ENCODE measurements at regions not wholly inside any gene's neighbourhood (a gene's known extent, or its start where the extent isn't known, plus 50 kb on each side); places are given as distances from the start of the nearest gene placed in this dataset.

GRCh38 chrX:144327495-144327894 lies 443.6 kb downstream of the UBE2NL start:
- no peak overlapping the region for H2AFZ ChIP-seq
- H3K27ac ChIP-seq, result no peak overlapping the region
- H3K4me2 ChIP-seq, result no peak overlapping the region
- no peaks in the 10 kb centered on the region for H3K4me1 ChIP-seq (ENCODE audit: insufficient read depth)
- H3K9me2 ChIP-seq (replicated peaks; ENCODE audit: insufficient read depth), result no peaks in the 10 kb centered on the region
- H3K27me3 ChIP-seq, result no peaks in the 10 kb centered on the region
- H4K20me1 ChIP-seq (ENCODE audit: insufficient read depth, poor library complexity, severe bottlenecking), result no peaks in the 10 kb centered on the region
- no peak overlapping the region for H3K4me3 ChIP-seq
- no peak for TF ChIP-seq EZH2 (IDR thresholded peaks at IDR 0.05; ENCODE audit: borderline replicate concordance)
- H3K79me2 ChIP-seq, result no peaks in the 10 kb centered on the region
- DNase-seq (ENCODE audit: low spot score), result no peak
- 64% methylated on average over 4 of the region's 4 CpGs for WGBS (ENCODE audit: low lambda C conversion rate, missing lambda C conversion rate)
- H3K9me3 ChIP-seq (ENCODE audit: low read depth), result no peaks in the 10 kb centered on the region
- H3K36me3 ChIP-seq (replicated peaks; ENCODE audit: insufficient read depth, low read depth), result no peaks in the 10 kb centered on the region

GRCh38 chrX:144333429-144333828 lies 449.6 kb downstream of the UBE2NL start:
- Histone ChIP-seq H3K36me3 (replicated peaks; ENCODE audit: insufficient read depth, low read depth) (no peaks in the 10 kb centered on the region), H3K9me2 (replicated peaks; ENCODE audit: insufficient read depth) (no peaks in the 10 kb centered on the region), H3K4me1 (ENCODE audit: insufficient read depth) (no peaks in the 10 kb centered on the region), H3K27ac (no peak overlapping the region), H3K4me3 (no peak overlapping the region), H2AFZ (no peak overlapping the region), H4K20me1 (ENCODE audit: insufficient read depth, poor library complexity, severe bottlenecking) (no peaks in the 10 kb centered on the region), H3K9me3 (ENCODE audit: low read depth) (no peaks in the 10 kb centered on the region), H3K4me2 (no peak overlapping the region), H3K79me2 (no peaks in the 10 kb centered on the region), H3K27me3 (no peaks in the 10 kb centered on the region)
- TF ChIP-seq EZH2phosphoT487 (IDR thresholded peaks at IDR 0.05; ENCODE audit: low read depth, severe bottlenecking, unreplicated experiment) (no peak), EZH2 (IDR thresholded peaks at IDR 0.05; ENCODE audit: borderline replicate concordance) (no peak), CTCF (IDR thresholded peaks at IDR 0.05; ENCODE audit: poor library complexity) (no peak)
- DNase-seq (ENCODE audit: low spot score), result no peak
- WGBS (ENCODE audit: low lambda C conversion rate, missing lambda C conversion rate), result 61% methylated on average over 4 of the region's 4 CpGs

- TF ChIP-seq EZH2phosphoT487 (IDR thresholded peaks at IDR 0.05; ENCODE audit: low read depth, severe bottlenecking, unreplicated experiment), result no peak
- TF ChIP-seq CTCF (IDR thresholded peaks at IDR 0.05; ENCODE audit: poor library complexity), result peak; percentile 4
- no peaks in the 10 kb centered on the region for H3K27me3 ChIP-seq
- no peak overlapping the region for H3K4me3 ChIP-seq
- H3K4me1 ChIP-seq (ENCODE audit: insufficient read depth), result no peaks in the 10 kb centered on the region
- no peak overlapping the region for H2AFZ ChIP-seq
- WGBS (ENCODE audit: low lambda C conversion rate, missing lambda C conversion rate), result 73% methylated on average over 13 of the region's 13 CpGs
- H3K27ac ChIP-seq, result no peak overlapping the region
- no peak overlapping the region for H3K4me2 ChIP-seq
- no peaks in the 10 kb centered on the region for H3K36me3 ChIP-seq (replicated peaks; ENCODE audit: insufficient read depth, low read depth)
- H3K79me2 ChIP-seq, result no peaks in the 10 kb centered on the region
- H3K9me3 ChIP-seq (ENCODE audit: low read depth), result no peaks in the 10 kb centered on the region
- no peaks in the 10 kb centered on the region for H3K9me2 ChIP-seq (replicated peaks; ENCODE audit: insufficient read depth)
- no peaks in the 10 kb centered on the region for H4K20me1 ChIP-seq (ENCODE audit: insufficient read depth, poor library complexity, severe bottlenecking)
- no peak for DNase-seq (ENCODE audit: low spot score)
Measured at GRCh38 chrX:144334577-144334976, 450.7 kb downstream of the UBE2NL start.

DNA sequence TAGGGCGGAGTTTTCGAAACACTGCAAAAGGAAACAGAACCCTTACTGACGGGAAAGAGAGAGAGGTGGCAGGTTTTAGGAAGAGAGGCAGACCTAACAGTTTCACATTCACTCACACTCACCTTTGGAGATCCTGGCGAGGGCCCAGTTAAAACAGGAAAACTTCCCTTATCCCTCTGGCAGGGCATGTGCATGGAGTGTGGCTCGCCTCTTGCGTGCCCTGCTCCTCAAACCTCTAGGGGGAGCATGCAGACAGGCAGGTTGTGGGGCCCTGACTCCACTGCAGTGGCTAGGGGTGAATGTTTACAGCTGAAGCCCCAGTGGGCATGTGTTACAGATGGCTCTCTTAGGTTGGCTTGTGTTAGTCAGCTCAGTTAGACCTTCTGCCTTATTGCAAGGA lies 451.5 kb downstream of the UBE2NL start:
- Histone ChIP-seq H3K79me2 (no peaks in the 10 kb centered on the region), H3K4me3 (no peak overlapping the region), H3K27ac (no peak overlapping the region), H3K36me3 (replicated peaks; ENCODE audit: insufficient read depth, low read depth) (no peaks in the 10 kb centered on the region), H2AFZ (no peak overlapping the region), H3K27me3 (no peaks in the 10 kb centered on the region), H3K4me2 (no peak overlapping the region), H3K9me3 (ENCODE audit: low read depth) (no peaks in the 10 kb centered on the region), H3K9me2 (replicated peaks; ENCODE audit: insufficient read depth) (no peaks in the 10 kb centered on the region), H4K20me1 (ENCODE audit: insufficient read depth, poor library complexity, severe bottlenecking) (no peaks in the 10 kb centered on the region), H3K4me1 (ENCODE audit: insufficient read depth) (no peaks in the 10 kb centered on the region)
- 75% methylated on average over 6 of the region's 6 CpGs for WGBS (ENCODE audit: low lambda C conversion rate, missing lambda C conversion rate)
- no peak for DNase-seq (ENCODE audit: low spot score)
- no peak for TF ChIP-seq EZH2 (IDR thresholded peaks at IDR 0.05; ENCODE audit: borderline replicate concordance)
- no peak for TF ChIP-seq CTCF (IDR thresholded peaks at IDR 0.05; ENCODE audit: poor library complexity)
- TF ChIP-seq EZH2phosphoT487 (IDR thresholded peaks at IDR 0.05; ENCODE audit: low read depth, severe bottlenecking, unreplicated experiment), result no peak

Measured in hepatocyte (in vitro differentiated cells).